Omental fat pad (tissue), 3 donors: ENCODE measurements at regions not wholly inside any gene's neighbourhood (a gene's known extent, or its start where the extent isn't known, plus 50 kb on each side); places are given as distances from the start of the nearest gene placed in this dataset.
"Not testable (repeated sequence)": the region's sequence is repeated elsewhere in the genome, so short reads cannot be mapped to it uniquely, and the experiment has no call there.

Experiments
- ATAC-seq: fragments of 150-250 bp; one replicate; pipeline ENCODE4 v1.9.1; 2016; ENCODE audit warnings: mild to moderate bottlenecking, moderate library complexity; ENCODE audit not compliant: low FRiP score
- DNase-seq: peaks from one replicate; pipeline ENCODE4 v3.0.0-alpha.2; 2019; ENCODE audit warnings: low spot score
- TF ChIP-seq, protein P1 (sequence below), 3 donors: fragments of 450-650 bp; IDR thresholded peaks; one replicate each; pipeline ENCODE4 v1.5.1; 2016 to 2017; ENCODE audit warnings: antibody characterized with exemption in 3 of 3, mild to moderate bottlenecking in 3 of 3, moderate library complexity in 2 of 3

DNA sequence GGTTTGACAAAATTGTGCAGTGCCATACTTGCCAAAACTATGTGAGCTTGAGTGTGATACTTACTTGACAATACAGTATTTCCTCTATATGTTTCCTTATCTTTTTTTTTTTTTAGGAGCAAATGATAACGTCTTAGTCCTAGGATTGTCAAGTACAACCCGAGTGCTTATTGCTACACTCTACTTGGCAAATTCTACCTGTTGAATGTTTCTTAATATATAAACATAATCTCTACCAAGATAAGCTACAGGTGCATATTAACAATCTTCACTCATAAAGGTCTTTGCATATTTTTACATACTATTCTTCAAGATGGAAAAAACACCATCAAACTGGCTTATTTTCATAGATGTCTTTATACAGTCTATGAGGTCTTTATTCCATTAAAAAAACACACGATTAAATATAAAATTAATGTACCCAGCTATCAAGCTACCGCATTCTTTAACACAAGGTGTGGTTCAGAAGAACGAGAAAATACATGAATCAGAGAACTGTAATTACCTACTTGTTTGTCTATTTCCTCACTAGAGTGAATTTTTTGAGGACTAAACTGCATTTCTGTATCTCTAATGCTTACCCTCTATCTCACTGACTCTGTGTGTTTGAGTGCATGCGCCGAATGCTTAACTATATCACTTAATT is 76.1 kb upstream of the PDSS1 start:
- ATAC-seq (no peak), DNase-seq (no peak)
- TF ChIP-seq, protein P1, sequence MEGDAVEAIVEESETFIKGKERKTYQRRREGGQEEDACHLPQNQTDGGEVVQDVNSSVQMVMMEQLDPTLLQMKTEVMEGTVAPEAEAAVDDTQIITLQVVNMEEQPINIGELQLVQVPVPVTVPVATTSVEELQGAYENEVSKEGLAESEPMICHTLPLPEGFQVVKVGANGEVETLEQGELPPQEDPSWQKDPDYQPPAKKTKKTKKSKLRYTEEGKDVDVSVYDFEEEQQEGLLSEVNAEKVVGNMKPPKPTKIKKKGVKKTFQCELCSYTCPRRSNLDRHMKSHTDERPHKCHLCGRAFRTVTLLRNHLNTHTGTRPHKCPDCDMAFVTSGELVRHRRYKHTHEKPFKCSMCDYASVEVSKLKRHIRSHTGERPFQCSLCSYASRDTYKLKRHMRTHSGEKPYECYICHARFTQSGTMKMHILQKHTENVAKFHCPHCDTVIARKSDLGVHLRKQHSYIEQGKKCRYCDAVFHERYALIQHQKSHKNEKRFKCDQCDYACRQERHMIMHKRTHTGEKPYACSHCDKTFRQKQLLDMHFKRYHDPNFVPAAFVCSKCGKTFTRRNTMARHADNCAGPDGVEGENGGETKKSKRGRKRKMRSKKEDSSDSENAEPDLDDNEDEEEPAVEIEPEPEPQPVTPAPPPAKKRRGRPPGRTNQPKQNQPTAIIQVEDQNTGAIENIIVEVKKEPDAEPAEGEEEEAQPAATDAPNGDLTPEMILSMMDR (IDR thresholded peaks at IDR 0.05) = no peak

- DNase-seq (no peak), ATAC-seq (peak; percentile 41)
- TF ChIP-seq, protein P1 (IDR thresholded peaks at IDR 0.05) = no peak
Measured at GRCh38 chr10:26621889-26622711, 75.4 kb upstream of the PDSS1 start.

GRCh38 chr10:26622891-26623290 is 74.6 kb upstream of the PDSS1 start:
- TF ChIP-seq, protein P1 (IDR thresholded peaks at IDR 0.05) = no peak
- ATAC-seq (no peak), DNase-seq (no peak)

DNA sequence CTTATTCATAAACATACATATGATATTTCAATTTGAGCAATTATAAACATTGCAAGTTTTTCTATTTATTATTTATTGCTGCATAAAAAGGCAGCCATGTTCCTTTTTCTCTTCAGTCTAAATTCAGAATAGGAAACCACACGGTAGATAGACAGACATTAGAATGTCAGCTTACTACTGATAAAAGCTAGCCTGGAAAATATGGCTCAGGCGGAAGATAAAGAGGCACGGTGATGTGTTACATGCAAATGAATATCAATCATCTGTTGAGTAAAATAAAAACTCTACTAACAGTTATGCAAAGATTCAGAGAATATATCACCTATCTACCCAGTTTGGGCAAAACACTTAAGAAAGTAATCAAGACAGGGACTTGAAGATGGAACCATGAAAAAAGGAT is 73.5 kb upstream of the PDSS1 start:
- ATAC-seq (no peak), DNase-seq (no peak)
- TF ChIP-seq, protein P1 (IDR thresholded peaks at IDR 0.05) = no peak

DNA sequence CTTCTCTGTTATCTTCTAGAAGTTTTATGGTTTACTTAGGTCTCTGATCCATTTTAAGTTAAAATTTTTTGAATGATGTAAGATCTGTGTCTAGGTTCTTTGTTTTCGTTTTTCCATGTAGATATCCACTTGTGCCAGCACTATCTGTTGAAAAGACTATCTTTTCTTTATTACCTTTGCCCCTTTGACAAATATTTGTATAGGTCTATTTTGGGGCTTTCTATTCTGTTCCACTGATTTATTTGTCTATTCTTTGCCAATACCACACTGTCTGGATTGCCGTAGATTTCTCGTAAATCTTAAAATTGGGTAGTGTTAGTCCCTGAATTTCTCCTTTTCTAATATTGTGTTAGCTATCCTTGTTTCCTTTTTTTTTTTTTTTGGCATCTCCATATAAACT is 71.4 kb upstream of the PDSS1 start:
- TF ChIP-seq, protein P1 (IDR thresholded peaks at IDR 0.05) = no peak
- no peak for ATAC-seq
- no peak for DNase-seq

GRCh38 chr10:26627324-26627723 is 70.2 kb upstream of the PDSS1 start:
- no peak for ATAC-seq
- no peak for DNase-seq
- TF ChIP-seq, protein P1 (IDR thresholded peaks at IDR 0.05) = no peak

GRCh38 chr10:26628395-26628794 is 69.1 kb upstream of the PDSS1 start:
- no peak for ATAC-seq
- TF ChIP-seq, protein P1 (IDR thresholded peaks at IDR 0.05) = no peak
- no peak for DNase-seq

DNA sequence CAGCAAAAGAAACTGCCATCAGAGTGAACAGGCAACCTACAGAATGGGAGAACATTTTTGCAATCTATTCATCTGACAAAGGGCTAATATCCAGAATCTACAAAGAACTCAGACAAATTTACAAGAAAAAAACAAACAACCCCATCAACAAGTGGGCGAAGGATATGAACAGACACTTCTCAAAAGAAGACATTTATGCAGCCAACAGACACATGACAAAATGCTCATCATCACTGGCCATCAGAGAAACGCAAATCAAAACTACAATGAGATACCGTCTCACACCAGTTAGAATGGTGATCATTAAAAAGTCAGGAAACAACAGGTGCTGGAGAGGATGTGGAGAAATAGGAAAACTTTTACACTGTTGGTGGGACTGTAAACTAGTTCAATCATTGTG is 65.3 kb upstream of the PDSS1 start:
- not testable (repeated sequence) for ATAC-seq

DNA sequence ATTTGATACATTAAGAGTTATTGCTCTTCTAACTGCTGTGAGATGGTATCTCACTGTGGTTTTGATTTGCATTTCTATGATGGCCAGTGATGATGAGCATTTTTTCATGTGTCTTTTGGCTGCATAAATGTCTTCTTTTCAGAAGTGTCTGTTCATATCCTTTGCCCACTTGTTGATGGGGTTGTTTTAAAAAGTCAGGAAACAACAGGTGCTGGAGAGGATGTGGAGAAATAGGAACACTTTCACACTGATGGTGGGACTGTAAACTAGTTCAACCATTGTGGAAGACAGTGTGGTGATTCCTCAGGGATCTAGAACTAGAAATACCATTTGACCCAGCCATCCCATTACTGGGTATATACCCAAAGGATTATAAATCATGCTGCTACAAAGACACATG is 63.4 kb upstream of the PDSS1 start:
- ATAC-seq, DNase-seq: not testable (repeated sequence)

More for the DNA sequence above, 65.3 kb upstream of the PDSS1 start:
- DNase-seq = not testable (repeated sequence)
